ENCODE measurements at regions not wholly inside any gene's neighbourhood (a gene's known extent, or its start where the extent isn't known, plus 50 kb on each side); places are given as distances from the start of the nearest gene placed in this dataset.

GRCh38 chr6:129774697-129775447, 64.9 kb upstream of the ARHGAP18 start (continued):
- TF ChIP-seq GRHL1 (CRISPR knock-in tag; conservative IDR thresholded peaks at IDR 0.05) (no peak), ZNF232 (CRISPR knock-in tag; IDR thresholded peaks at IDR 0.05; ENCODE audit: borderline replicate concordance) (no peak), MTA1 (CRISPR knock-in tag; IDR thresholded peaks at IDR 0.05; ENCODE audit: borderline replicate concordance) (no peak), GMEB1 (CRISPR knock-in tag; IDR thresholded peaks at IDR 0.05; ENCODE audit: borderline replicate concordance) (no peak), ZNF329 (CRISPR knock-in tag; IDR thresholded peaks at IDR 0.05; ENCODE audit: low read depth) (no peak), ZNF737 (CRISPR knock-in tag; IDR thresholded peaks at IDR 0.05; ENCODE audit: borderline replicate concordance) (no peak), KLF16 (CRISPR knock-in tag; IDR thresholded peaks at IDR 0.05) (peak in 1 of 2 experiments; percentile 50; a peak in 1 of 4 replicates), KDM1A (CRISPR knock-in tag; IDR thresholded peaks at IDR 0.05) (0 out of 2 replicates have a peak, but pooled peaks have one; percentile 48), ZNF276 (CRISPR knock-in tag; IDR thresholded peaks at IDR 0.05; ENCODE audit: low read depth) (0 out of 2 replicates have a peak, but pooled peaks have one; percentile 26), SRSF4 (IDR thresholded peaks at IDR 0.05; ENCODE audit: low read depth, low read length, poor library complexity, severe bottlenecking) (no peak), ATM (IDR thresholded peaks at IDR 0.05; ENCODE audit: borderline replicate concordance) (no peak), U2AF1 (optimal IDR thresholded peaks at IDR 0.05; ENCODE audit: low read depth, low read length) (no peak), MAZ (IDR thresholded peaks at IDR 0.05; ENCODE audit: borderline replicate concordance, low read depth, low read length) (no peak), MAZ (CRISPR knock-in tag; IDR thresholded peaks at IDR 0.05; ENCODE audit: low read depth) (0 out of 2 replicates have a peak, but pooled peaks have one; percentile 63), EP300 (IDR thresholded peaks at IDR 0.05; ENCODE audit: low read depth in 2 of 2, low read length in 2 of 2) (peak in 1 of 2 experiments; percentile 15; a peak in 1 of 4 replicates), EP300 (CRISPR knock-in tag; IDR thresholded peaks at IDR 0.05; ENCODE audit: borderline replicate concordance) (no peak), ZNF432 (CRISPR knock-in tag; IDR thresholded peaks at IDR 0.05; ENCODE audit: borderline replicate concordance) (no peak), BRCA1 (CRISPR knock-in tag; IDR thresholded peaks at IDR 0.05) (no peak), ZNF253 (CRISPR knock-in tag; IDR thresholded peaks at IDR 0.05; ENCODE audit: borderline replicate concordance) (no peak), NFIC (IDR thresholded peaks at IDR 0.05; ENCODE audit: low read length) (no peak), SNAPC5 (CRISPR knock-in tag; IDR thresholded peaks at IDR 0.05; ENCODE audit: borderline replicate concordance) (no peak), ZNF720 (CRISPR knock-in tag; IDR thresholded peaks at IDR 0.05) (no peak), NR2F6 (IDR thresholded peaks at IDR 0.05) (no peak), NR2F6 (CRISPR knock-in tag; IDR thresholded peaks at IDR 0.05) (no peak), SALL2 (CRISPR knock-in tag; IDR thresholded peaks at IDR 0.05) (0 out of 2 replicates have a peak, but pooled peaks have one; percentile 33), SAP130 (CRISPR knock-in tag; IDR thresholded peaks at IDR 0.05; ENCODE audit: low read depth) (0 out of 2 replicates have a peak, but pooled peaks have one; percentile 40)

All from HepG2 (cell line).